Lung (tissue), 11 donors: ENCODE measurements at regions not wholly inside any gene's neighbourhood (a gene's known extent, or its start where the extent isn't known, plus 50 kb on each side); places are given as distances from the start of the nearest gene placed in this dataset.

ENCODE experiments used
- ATAC-seq: fragments of 200-7000 bp; cut with Tn5 transposase; one replicate; pipeline ENCODE4 v1.9.1; 2020; ENCODE audit warnings: moderate number of reproducible peaks; ENCODE audit not compliant: insufficient read depth, low FRiP score
- DNase-seq, 3 donors: peaks; one replicate each; pipeline ENCODE4 v3.0.0-alpha.2; 2013 to 2017
- H3K27ac ChIP-seq, 2 donors: one replicate each; pipeline ENCODE4 v1.5.1; 2013; ENCODE audit warnings: mild to moderate bottlenecking in 2 of 2, moderate library complexity in 2 of 2, control low read depth in 1 of 2, inconsistent platforms in 1 of 2, low read depth in 1 of 2, low read length in 1 of 2
- H3K27me3 ChIP-seq, 3 donors: one replicate each; pipeline ENCODE4 v1.5.1; 2013; ENCODE audit warnings: low read length in 2 of 3; ENCODE audit not compliant: control insufficient read depth in 3 of 3, insufficient read depth in 3 of 3
- H3K36me3 ChIP-seq, 4 donors: one replicate each; pipeline ENCODE4 v1.5.1; 2013; ENCODE audit warnings: low read length in 4 of 4, mild to moderate bottlenecking in 1 of 4, moderate library complexity in 1 of 4; ENCODE audit not compliant: control insufficient read depth in 4 of 4, insufficient read depth in 4 of 4
- H3K4me1 ChIP-seq, 5 donors: one replicate each; pipeline ENCODE4 v1.5.1; 2013; ENCODE audit warnings: low read length in 5 of 5, mild to moderate bottlenecking in 2 of 5, moderate library complexity in 1 of 5; ENCODE audit not compliant: control insufficient read depth in 5 of 5, insufficient read depth in 5 of 5
- H3K4me3 ChIP-seq: one replicate; pipeline ENCODE4 v1.5.1; 2013; ENCODE audit warnings: mild to moderate bottlenecking, control low read depth, moderate library complexity
- H3K9ac ChIP-seq, 2 donors: one replicate each; pipeline ENCODE4 v1.5.1; 2013; ENCODE audit warnings: low read length in 2 of 2, control low read depth in 1 of 2; ENCODE audit not compliant: insufficient read depth in 1 of 2
- H3K9me3 ChIP-seq, 4 donors: one replicate each; pipeline ENCODE4 v1.5.1; 2013; ENCODE audit warnings: low read length in 3 of 4, mild to moderate bottlenecking in 1 of 4, moderate library complexity in 1 of 4; ENCODE audit not compliant: control insufficient read depth in 4 of 4, insufficient read depth in 3 of 4
- CTCF ChIP-seq: IDR thresholded peaks from 2 replicates; pipeline ENCODE4 v1.5.1; 2012; ENCODE audit warnings: mild to moderate bottlenecking; ENCODE audit errors: control extremely low read depth, extremely low read depth
- WGBS, 2 donors: extraction: QIAGEN DNeasy Blood & Tissue Kit; methylation state at CpG; one replicate each; pipeline ENCODE4 v1.1.7; 2013; 5-methylcytosine and 5-hydroxymethylcytosine counted together
- donor health status: control.
- donor health status: control.
- donor health status: Bipolar disorder and iron deficiency.
- donor health status: healthy.
- donor health status: DM: yes; HTN: yes; CAD: no.

- no peak overlapping the region for H3K27ac ChIP-seq
- H3K4me3 ChIP-seq, result no peak overlapping the region
- no peaks in the 10 kb centered on the region for H3K4me1 ChIP-seq
- DNase-seq, result no peak
- H3K36me3 ChIP-seq, result no peaks in the 10 kb centered on the region
- no peaks in the 10 kb centered on the region for H3K27me3 ChIP-seq
- TF ChIP-seq CTCF, result no peak
- H3K9me3 ChIP-seq, result no peaks in the 10 kb centered on the region
- WGBS, 2 donors, result 83 to 84% methylated on average over 4 of the region's 4 CpGs
- ATAC-seq, result no peak
- H3K9ac ChIP-seq, result no peak overlapping the region
Observed at GRCh38 chr4:27985522-27985921, 1124.9 kb downstream of the STIM2 start.

- ATAC-seq, result no peak
- no peak overlapping the region for H3K9ac ChIP-seq
- H3K4me1 ChIP-seq, result no peaks in the 10 kb centered on the region
- no peaks in the 10 kb centered on the region for H3K27me3 ChIP-seq
- H3K9me3 ChIP-seq, result no peaks in the 10 kb centered on the region
- WGBS, 2 donors, result 91 to 94% methylated on average over 1 of the region's 1 CpG
- no peak for DNase-seq
- H3K27ac ChIP-seq, result no peak overlapping the region
- H3K4me3 ChIP-seq, result no peak overlapping the region
- H3K36me3 ChIP-seq, result no peaks in the 10 kb centered on the region
- no peak for TF ChIP-seq CTCF
Observed at GRCh38 chr4:27986476-27986875, 1125.8 kb downstream of the STIM2 start.

- Histone ChIP-seq H3K9me3 (peaks cover 0 to 4% (median 0%) of the 10 kb centered on the region in 4 donors), H3K9ac (no peak overlapping the region), H3K27ac (no peak overlapping the region), H3K27me3 (no peaks in the 10 kb centered on the region), H3K4me1 (no peaks in the 10 kb centered on the region), H3K36me3 (no peaks in the 10 kb centered on the region), H3K4me3 (no peak overlapping the region)
- DNase-seq, result no peak
- no peak for ATAC-seq
- 89 to 91% methylated on average over 4 of the region's 4 CpGs for WGBS, 2 donors
- no peak for TF ChIP-seq CTCF
Observed at GRCh38 chr4:28001698-28002097, 1141.1 kb downstream of the STIM2 start.

- Histone ChIP-seq H3K4me3 (no peak overlapping the region), H3K27me3 (no peaks in the 10 kb centered on the region), H3K9me3 (peaks cover 0 to 4% (median 0%) of the 10 kb centered on the region in 4 donors), H3K36me3 (no peaks in the 10 kb centered on the region), H3K9ac (no peak overlapping the region), H3K27ac (no peak overlapping the region), H3K4me1 (peaks cover 0 to 3% (median 0%) of the 10 kb centered on the region in 5 donors)
- DNase-seq (peak in 1 of 3 donors; percentile 8), ATAC-seq (no peak)
- TF ChIP-seq CTCF, result no peak
Observed at GRCh38 chr4:28004520-28004919, 1143.9 kb downstream of the STIM2 start.
